Upper lobe of right lung (tissue), 1 donor: ENCODE measurements at regions not wholly inside any gene's neighbourhood (a gene's known extent, or its start where the extent isn't known, plus 50 kb on each side); places are given as distances from the start of the nearest gene placed in this dataset.

Experiments
- ATAC-seq: fragments of 200-7000 bp; cut with Tn5 transposase; one replicate; pipeline ENCODE4 v1.9.1; 2020; ENCODE audit warnings: mild to moderate bottlenecking, moderate library complexity
- DNase-seq: peaks from one replicate; pipeline ENCODE4 v3.0.0-alpha.2; 2020
- H3K27ac ChIP-seq: fragments of 200-600 bp; one replicate; pipeline ENCODE4 v1.8.0; 2022
- H3K27me3 ChIP-seq: fragments of 200-600 bp; one replicate; pipeline ENCODE4 v1.8.0; 2022; ENCODE audit warnings: mild to moderate bottlenecking
- H3K36me3 ChIP-seq: fragments of 200-600 bp; one replicate; pipeline ENCODE4 v1.8.0; 2022
- H3K4me1 ChIP-seq: fragments of 200-600 bp; one replicate; pipeline ENCODE4 v1.8.0; 2022
- H3K4me3 ChIP-seq: fragments of 200-600 bp; one replicate; pipeline ENCODE4 v1.8.0; 2022; ENCODE audit warnings: mild to moderate bottlenecking
- H3K9me3 ChIP-seq: fragments of 200-600 bp; one replicate; pipeline ENCODE4 v1.8.0; 2022
- CTCF ChIP-seq: fragments of 200-600 bp; IDR thresholded peaks from one replicate; pipeline ENCODE4 v1.8.0; 2022; ENCODE audit warnings: antibody characterized with exemption
- intact Hi-C: fragments of 100-400 bp; cut with DNase I; formaldehyde crosslinking; loops from one replicate; pipeline ENCODE4 v1.11.0; 2022
- donor health status: DM: no; HTN: yes; CAD: no; lungs with severe emphysema.

GRCh38 chr16:52320930-52321439, 226.0 kb downstream of the TOX3 start:
- Histone ChIP-seq H3K4me3 (no peak overlapping the region), H3K4me1 (no peaks in the 10 kb centered on the region), H3K27me3 (no peaks in the 10 kb centered on the region), H3K9me3 (no peaks in the 10 kb centered on the region), H3K27ac (no peak overlapping the region), H3K36me3 (no peaks in the 10 kb centered on the region)
- DNase-seq (no peak), ATAC-seq (no peak)
- intact Hi-C loops: no loop called here
- TF ChIP-seq CTCF: no peak

GRCh38 chr16:52318302-52319009, 228.5 kb downstream of the TOX3 start:
- ATAC-seq: no peak
- H3K9me3 ChIP-seq: no peaks in the 10 kb centered on the region
- no peak for TF ChIP-seq CTCF

GRCh38 chr16:52316241-52316640, 230.7 kb downstream of the TOX3 start:
- TF ChIP-seq CTCF: no peak
- ATAC-seq: no peak
- Histone ChIP-seq H3K9me3 (no peaks in the 10 kb centered on the region), H3K27ac (no peak overlapping the region), H3K4me1 (no peaks in the 10 kb centered on the region), H3K36me3 (no peaks in the 10 kb centered on the region), H3K4me3 (no peak overlapping the region), H3K27me3 (no peaks in the 10 kb centered on the region)
- intact Hi-C loops: no loop called here
- no peak for DNase-seq

More at GRCh38 chr16:52318302-52319009, 228.5 kb downstream of the TOX3 start:
- DNase-seq: no peak
- intact Hi-C loops: no loop called here
- Histone ChIP-seq H3K4me3 (no peak overlapping the region), H3K4me1 (no peaks in the 10 kb centered on the region), H3K36me3 (no peaks in the 10 kb centered on the region), H3K27me3 (no peaks in the 10 kb centered on the region), H3K27ac (no peak overlapping the region)

- Histone ChIP-seq H3K9me3 (no peaks in the 10 kb centered on the region), H3K4me3 (no peak overlapping the region), H3K4me1 (no peaks in the 10 kb centered on the region), H3K27ac (no peak overlapping the region), H3K36me3 (no peaks in the 10 kb centered on the region), H3K27me3 (no peaks in the 10 kb centered on the region)
- TF ChIP-seq CTCF: no peak
- intact Hi-C loops: no loop called here
- ATAC-seq (no peak), DNase-seq (no peak)
Measured at GRCh38 chr16:52312716-52313115, 234.2 kb downstream of the TOX3 start.

GRCh38 chr16:52309446-52310416, 237.2 kb downstream of the TOX3 start:
- no peaks in the 10 kb centered on the region for H3K4me1 ChIP-seq
- H3K4me3 ChIP-seq: no peak overlapping the region
- H3K36me3 ChIP-seq: no peaks in the 10 kb centered on the region
- ATAC-seq (no peak), DNase-seq (no peak)
- no peaks in the 10 kb centered on the region for H3K27me3 ChIP-seq
- H3K9me3 ChIP-seq: no peaks in the 10 kb centered on the region
- intact Hi-C loops: no loop called here
- no peak for TF ChIP-seq CTCF
- no peak overlapping the region for H3K27ac ChIP-seq
